GM19395 (cell line): ENCODE measurements at regions not wholly inside any gene's neighbourhood (a gene's known extent, or its start where the extent isn't known, plus 50 kb on each side); places are given as distances from the start of the nearest gene placed in this dataset.
"Not testable (repeated sequence)": the region's sequence is repeated elsewhere in the genome, so short reads cannot be mapped to it uniquely, and the experiment has no call there.

Experiments used
- ATAC-seq: cut with Tn5 transposase; IDR thresholded peaks from one replicate; pipeline ENCODE4 v1.9.1; 2021; ENCODE audit warnings: mild to moderate bottlenecking, moderate library complexity; ENCODE audit not compliant: unreplicated experiment

GRCh38 chr3:147159141-147159540 is 247.2 kb downstream of the ZIC4 start:
- ATAC-seq = no peak

DNA sequence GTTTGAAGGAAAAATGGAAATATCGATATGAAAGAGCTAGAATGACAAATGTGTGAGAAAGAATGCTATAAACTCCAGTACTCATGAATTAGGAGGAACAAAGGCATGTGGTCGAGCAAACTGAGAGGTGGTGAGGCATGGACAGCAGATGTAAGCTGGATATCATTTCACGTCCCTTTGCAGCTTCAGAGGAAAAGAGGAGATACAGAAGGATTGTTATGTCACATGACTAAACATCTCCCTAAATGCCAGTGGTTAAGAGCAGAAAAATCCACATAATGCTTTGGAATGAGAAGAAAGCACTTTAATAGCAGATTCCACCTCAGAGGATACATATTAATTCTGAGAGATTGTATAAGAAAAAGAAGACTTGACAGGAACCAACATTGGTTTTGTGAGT is 248.7 kb downstream of the ZIC4 start:
- ATAC-seq = no peak

- ATAC-seq = not testable (repeated sequence)
Measured at GRCh38 chr3:147154988-147155387, 251.4 kb downstream of the ZIC4 start.

GRCh38 chr3:147153830-147154539 is 252.4 kb downstream of the ZIC4 start:
- ATAC-seq = no peak

GRCh38 chr3:147152476-147152875 is 253.9 kb downstream of the ZIC4 start:
- ATAC-seq = no peak

DNA sequence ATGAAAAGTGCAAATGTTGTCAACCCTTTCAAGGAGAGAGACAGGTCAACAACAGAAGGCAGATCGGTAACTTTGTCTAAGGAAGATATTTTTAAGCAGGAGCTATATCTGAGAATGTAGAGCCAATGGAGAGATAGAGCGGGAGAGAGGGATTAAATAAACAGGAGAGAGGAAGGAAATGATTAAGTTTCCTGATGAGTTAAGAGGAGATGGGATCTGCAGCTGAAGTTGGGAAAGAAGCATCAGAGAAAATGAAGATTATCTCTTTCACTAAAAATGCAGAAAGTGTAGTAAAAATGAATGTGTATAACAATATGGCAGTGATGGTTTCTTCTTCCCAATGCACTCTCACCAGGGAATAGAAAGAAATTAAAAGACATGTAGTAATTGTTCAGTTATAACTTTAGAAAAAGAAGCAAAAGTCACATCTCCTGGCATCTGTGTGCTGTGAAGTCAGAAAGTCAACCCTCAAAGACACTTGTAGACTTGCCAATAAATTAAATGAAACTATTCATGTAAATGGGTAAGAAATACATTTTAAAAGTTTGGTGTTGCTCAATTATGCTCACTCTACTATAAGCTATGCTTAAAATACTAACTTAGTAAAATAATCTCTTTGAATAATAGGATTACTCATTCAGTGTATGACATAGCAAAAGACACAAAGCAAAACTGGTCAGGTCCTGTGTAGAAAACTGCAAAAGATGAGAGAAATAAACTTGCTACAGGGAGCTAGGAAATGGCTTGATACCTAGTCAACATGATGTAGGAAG is 264.6 kb downstream of the ZIC4 start:
- ATAC-seq = no peak

GRCh38 chr3:147139341-147139740 is 267.0 kb downstream of the ZIC4 start:
- no peak for ATAC-seq

- no peak for ATAC-seq
Measured at GRCh38 chr3:147132168-147132567, 274.2 kb downstream of the ZIC4 start.

DNA sequence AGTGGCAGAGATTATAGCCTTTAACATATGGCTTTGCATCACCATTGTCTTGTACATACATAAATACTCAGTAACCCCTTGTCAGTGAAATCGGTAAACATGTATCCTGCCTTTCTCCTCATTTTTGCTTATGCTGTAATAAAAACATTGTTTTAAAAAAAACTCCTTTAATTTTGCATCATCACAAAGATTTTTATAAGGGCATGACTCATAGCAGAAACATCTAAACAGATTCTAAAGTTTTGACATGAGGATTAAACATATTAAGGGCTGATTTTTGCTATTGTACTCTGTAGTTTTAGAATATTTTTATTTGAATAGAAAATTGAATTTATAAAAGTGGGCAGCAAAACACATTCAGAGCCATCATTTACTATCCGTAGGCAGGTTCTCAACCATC is 275.9 kb downstream of the ZIC4 start:
- no peak for ATAC-seq

GRCh38 chr3:147129665-147130064 is 276.7 kb downstream of the ZIC4 start:
- ATAC-seq = no peak

DNA sequence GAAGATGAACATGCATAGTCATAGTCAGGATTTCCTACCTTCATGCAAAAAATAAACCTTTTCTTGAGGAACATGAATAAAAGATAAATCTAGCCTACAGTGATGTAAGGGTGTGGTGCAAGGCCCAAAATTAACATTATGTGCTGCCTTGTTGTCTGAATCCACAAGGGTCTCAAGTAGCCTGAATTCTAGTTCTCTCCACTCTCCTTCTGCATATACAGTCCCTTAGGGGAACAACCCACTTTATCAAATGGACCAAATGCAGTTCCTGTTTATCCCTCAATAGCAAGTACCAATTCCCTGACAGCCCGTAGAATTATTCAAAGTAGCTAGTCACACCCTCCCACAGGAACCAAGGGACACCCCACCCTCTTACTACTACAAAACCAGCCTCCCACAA is 284.0 kb downstream of the ZIC4 start:
- ATAC-seq = no peak

- ATAC-seq = no peak
Measured at GRCh38 chr3:147119989-147120388, 286.4 kb downstream of the ZIC4 start.

- no peak for ATAC-seq
Measured at GRCh38 chr3:147119346-147119745, 287.0 kb downstream of the ZIC4 start.

GRCh38 chr3:147118611-147119010 is 287.7 kb downstream of the ZIC4 start:
- ATAC-seq = no peak

DNA sequence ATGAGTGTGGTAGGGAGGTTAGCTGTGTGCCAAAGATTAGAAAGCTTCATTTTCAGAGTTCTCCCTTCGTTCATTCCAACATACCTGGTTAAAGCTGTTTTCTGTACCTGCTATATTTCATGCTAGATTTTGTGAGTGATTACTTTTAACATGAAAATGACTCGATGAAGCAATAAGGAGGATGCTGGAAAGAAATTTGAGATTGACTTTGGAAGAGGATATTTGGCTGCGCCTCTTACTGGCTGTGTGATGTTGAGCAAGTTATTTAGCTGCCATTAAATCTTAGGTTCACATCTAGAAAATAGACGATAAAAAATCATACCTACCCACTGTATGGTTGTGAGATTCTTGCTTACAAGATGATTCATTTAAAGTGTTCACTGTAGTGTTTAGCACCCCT is 288.7 kb downstream of the ZIC4 start:
- no peak for ATAC-seq

DNA sequence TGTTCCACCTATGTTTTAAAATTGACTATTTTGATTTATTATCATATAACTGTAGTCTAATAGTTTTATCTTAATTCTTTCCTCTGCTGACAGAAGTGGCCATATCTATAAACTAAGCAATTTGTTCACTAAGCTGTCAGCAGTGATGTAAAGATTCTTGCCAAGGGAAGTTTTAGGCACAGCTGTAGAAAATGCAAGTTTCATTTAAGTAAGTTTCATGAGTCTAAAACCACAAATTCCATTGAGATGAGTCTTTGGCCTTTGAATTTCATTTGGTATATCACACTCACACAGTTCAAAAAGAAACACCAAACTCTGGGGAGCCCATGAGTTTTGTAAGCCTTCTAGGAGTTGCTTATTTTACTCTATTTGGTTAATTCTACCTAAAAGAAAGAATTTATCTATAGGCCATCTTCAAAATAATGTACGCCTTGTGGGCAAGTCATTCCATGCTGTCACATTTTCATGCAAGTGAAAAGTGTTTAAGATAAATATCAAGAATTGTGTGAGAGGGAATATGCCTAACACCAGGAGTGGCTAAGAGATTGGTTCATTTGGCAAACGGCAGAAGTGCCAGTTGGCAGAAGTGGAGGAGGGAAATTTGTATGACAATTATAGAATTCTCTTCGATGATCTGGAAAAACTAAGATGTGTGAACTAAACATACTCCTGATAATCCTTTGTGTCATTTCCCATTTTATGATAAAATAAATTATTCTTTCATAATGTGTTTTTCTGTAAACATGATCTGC is 292.9 kb downstream of the ZIC4 start:
- no peak for ATAC-seq

GRCh38 chr3:147099076-147099475 is 307.3 kb downstream of the ZIC4 start:
- no peak for ATAC-seq

GRCh38 chr3:147090461-147090860 is 315.9 kb downstream of the ZIC4 start:
- ATAC-seq = no peak

- no peak for ATAC-seq
Measured at GRCh38 chr3:147089286-147089685, 317.1 kb downstream of the ZIC4 start.

GRCh38 chr3:147059500-147059899 is 346.8 kb downstream of the ZIC4 start:
- not testable (repeated sequence) for ATAC-seq

- ATAC-seq = no peak
Measured at GRCh38 chr3:147049821-147050220, 356.5 kb downstream of the ZIC4 start.

DNA sequence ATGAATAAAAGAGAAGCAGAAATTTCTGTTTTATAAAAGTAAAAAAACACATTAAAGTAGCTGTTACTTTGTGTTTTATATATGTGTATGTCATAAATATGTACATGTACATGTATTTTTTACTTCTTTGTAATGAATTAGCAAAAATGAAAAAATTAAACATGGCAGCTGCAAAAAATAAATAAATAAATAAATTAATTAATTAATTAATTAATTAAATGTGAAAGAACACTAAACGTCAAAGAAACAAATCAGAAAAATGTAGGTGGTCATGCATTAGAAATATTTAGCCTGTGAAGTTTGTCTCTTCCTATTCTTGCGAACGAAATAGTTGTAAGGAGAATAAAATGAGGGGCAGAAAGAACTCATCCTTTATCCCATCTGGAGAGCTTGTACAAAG is 357.0 kb downstream of the ZIC4 start:
- ATAC-seq = no peak
